C4-2B (cell line): ENCODE measurements at regions not wholly inside any gene's neighbourhood (a gene's known extent, or its start where the extent isn't known, plus 50 kb on each side); places are given as distances from the start of the nearest gene placed in this dataset.

Experiments
- ZFX ChIP-seq: fragments of 450-650 bp; IDR thresholded peaks from 2 replicates; pipeline ENCODE4 v1.6.1; 2017
- TF ChIP-seq, protein P1 (sequence below): fragments of 450-650 bp; conservative IDR thresholded peaks from 2 replicates; pipeline ENCODE4 v1.5.1; 2017; ENCODE audit warnings: mild to moderate bottlenecking

DNA sequence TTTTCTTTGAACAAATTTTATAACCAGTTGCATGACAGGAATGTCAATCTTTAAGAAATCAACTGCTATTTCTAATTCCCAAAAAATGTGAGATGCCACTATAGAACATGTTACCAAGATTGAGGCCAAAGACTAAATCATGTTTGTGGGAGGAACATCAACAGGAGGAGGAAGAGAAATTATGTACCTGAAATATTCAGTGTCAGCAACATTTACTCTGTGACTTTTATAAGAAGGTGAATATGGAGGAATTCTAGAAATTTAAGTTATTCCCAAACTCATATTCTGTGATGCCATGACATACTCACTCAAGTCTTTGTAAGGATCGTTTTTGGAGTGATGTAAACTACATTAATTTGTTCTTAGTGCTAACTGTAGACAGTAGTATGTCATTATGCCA lies 408.4 kb downstream of the SH2D4B start:
- TF ChIP-seq, protein P1, sequence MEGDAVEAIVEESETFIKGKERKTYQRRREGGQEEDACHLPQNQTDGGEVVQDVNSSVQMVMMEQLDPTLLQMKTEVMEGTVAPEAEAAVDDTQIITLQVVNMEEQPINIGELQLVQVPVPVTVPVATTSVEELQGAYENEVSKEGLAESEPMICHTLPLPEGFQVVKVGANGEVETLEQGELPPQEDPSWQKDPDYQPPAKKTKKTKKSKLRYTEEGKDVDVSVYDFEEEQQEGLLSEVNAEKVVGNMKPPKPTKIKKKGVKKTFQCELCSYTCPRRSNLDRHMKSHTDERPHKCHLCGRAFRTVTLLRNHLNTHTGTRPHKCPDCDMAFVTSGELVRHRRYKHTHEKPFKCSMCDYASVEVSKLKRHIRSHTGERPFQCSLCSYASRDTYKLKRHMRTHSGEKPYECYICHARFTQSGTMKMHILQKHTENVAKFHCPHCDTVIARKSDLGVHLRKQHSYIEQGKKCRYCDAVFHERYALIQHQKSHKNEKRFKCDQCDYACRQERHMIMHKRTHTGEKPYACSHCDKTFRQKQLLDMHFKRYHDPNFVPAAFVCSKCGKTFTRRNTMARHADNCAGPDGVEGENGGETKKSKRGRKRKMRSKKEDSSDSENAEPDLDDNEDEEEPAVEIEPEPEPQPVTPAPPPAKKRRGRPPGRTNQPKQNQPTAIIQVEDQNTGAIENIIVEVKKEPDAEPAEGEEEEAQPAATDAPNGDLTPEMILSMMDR = no peak
- no peak for TF ChIP-seq ZFX
